Upper lobe of left lung (tissue), 4 donors: ENCODE measurements at regions not wholly inside any gene's neighbourhood (a gene's known extent, or its start where the extent isn't known, plus 50 kb on each side); places are given as distances from the start of the nearest gene placed in this dataset.

Source experiments
- EP300 ChIP-seq, 4 donors: sonication (generic); formaldehyde crosslinking; IDR thresholded peaks; one replicate each; pipeline ENCODE4 v1.5.1; 2017; ENCODE audit warnings: antibody characterized with exemption in 4 of 4, control low read depth in 2 of 4
- POLR2A ChIP-seq, 4 donors: fragments of 450-650 bp; IDR thresholded peaks; one replicate each; pipeline ENCODE4 v1.5.1; 2016 to 2017; ENCODE audit warnings: antibody characterized with exemption in 4 of 4, mild to moderate bottlenecking in 2 of 4
- POLR2AphosphoS5 ChIP-seq, 2 donors: sonication (generic); formaldehyde crosslinking; IDR thresholded peaks; one replicate each; pipeline ENCODE4 v1.5.1; 2017; ENCODE audit warnings: antibody characterized with exemption in 2 of 2
- TF ChIP-seq, protein P1 (sequence below), 6 experiments: fragments of 450-650 bp in 4 of 6; fragments of 200-600 bp in 2 of 6; sonication (generic) in 2 of 6; IDR thresholded peaks; one replicate each; pipeline ENCODE4 v1.5.1; 2016 to 2019; ENCODE audit warnings: antibody characterized with exemption in 6 of 6

DNA sequence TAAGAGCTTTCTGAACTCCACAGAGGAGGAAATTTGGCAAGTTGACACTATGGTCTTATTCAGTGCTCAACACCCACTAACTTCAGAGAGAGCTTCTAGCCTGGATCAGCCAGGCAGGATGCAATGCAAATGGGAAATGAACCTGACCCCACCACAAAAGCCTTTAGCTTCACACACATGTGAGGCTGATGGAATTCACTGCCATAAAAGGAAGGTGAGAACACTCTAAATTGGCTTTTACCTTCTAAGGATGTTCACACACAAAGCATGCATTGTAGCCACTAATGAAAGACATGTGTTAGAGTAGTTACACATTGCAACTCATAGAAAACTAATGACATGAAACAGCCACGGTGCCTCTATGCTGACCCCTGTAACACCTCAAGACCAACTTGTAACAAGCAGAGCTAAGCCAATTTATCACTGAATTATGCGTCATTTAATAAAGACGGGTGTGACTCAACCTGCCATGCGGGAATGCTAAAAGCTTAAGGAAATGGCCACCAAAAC lies 262.1 kb downstream of the HACE1 start:
- TF ChIP-seq, protein P1, sequence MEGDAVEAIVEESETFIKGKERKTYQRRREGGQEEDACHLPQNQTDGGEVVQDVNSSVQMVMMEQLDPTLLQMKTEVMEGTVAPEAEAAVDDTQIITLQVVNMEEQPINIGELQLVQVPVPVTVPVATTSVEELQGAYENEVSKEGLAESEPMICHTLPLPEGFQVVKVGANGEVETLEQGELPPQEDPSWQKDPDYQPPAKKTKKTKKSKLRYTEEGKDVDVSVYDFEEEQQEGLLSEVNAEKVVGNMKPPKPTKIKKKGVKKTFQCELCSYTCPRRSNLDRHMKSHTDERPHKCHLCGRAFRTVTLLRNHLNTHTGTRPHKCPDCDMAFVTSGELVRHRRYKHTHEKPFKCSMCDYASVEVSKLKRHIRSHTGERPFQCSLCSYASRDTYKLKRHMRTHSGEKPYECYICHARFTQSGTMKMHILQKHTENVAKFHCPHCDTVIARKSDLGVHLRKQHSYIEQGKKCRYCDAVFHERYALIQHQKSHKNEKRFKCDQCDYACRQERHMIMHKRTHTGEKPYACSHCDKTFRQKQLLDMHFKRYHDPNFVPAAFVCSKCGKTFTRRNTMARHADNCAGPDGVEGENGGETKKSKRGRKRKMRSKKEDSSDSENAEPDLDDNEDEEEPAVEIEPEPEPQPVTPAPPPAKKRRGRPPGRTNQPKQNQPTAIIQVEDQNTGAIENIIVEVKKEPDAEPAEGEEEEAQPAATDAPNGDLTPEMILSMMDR (IDR thresholded peaks at IDR 0.05), result no peak
- TF ChIP-seq POLR2AphosphoS5 (IDR thresholded peaks at IDR 0.05), result no peak
- TF ChIP-seq POLR2A (IDR thresholded peaks at IDR 0.05), result no peak
- TF ChIP-seq EP300 (IDR thresholded peaks at IDR 0.05), result no peak
